ENCODE measurements at regions not wholly inside any gene's neighbourhood (a gene's known extent, or its start where the extent isn't known, plus 50 kb on each side); places are given as distances from the start of the nearest gene placed in this dataset.

DNA sequence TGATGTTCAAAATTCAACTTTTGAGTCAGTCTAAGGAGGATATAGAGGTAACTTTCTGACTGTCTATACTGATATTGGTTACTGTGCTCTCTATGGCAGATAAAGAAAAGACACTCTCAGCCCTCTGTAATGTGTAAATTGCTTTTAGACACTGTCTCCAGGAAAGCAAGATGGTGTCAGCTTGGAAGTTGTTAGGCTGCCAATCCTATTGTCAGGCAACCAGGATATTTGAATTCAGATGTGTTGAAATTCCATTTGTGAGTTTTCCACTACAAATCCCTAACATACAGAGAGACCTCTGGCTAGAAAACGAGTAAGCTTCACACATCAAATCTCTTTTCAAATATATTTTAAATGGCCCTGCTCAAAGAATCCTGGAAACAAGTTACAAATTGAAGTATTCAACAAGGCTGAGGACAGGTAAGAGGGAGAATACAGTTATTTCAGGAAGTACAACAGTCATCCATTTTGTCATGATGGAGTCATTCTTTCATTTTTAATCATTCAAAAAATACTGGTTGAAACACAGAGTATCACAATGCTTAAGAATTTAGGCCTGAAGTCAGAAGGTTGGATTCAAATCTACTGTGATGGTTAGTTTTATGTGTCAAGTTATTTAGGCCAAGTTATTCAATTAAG, 312.0 kb downstream of the OLFM4 start:
- Histone ChIP-seq H3K27me3 (replicated peaks; ENCODE audit: insufficient read depth) (no peaks in the 10 kb centered on the region), H3K4me3 (no peak overlapping the region), H3K4me1 (replicated peaks) (no peaks in the 10 kb centered on the region), H3K9me3 (no peaks in the 10 kb centered on the region), H3K36me3 (no peaks in the 10 kb centered on the region), H3K27ac (no peak overlapping the region)
- no peak for TF ChIP-seq POLR2AphosphoS5 (IDR thresholded peaks at IDR 0.05)
- TF ChIP-seq, protein P1, sequence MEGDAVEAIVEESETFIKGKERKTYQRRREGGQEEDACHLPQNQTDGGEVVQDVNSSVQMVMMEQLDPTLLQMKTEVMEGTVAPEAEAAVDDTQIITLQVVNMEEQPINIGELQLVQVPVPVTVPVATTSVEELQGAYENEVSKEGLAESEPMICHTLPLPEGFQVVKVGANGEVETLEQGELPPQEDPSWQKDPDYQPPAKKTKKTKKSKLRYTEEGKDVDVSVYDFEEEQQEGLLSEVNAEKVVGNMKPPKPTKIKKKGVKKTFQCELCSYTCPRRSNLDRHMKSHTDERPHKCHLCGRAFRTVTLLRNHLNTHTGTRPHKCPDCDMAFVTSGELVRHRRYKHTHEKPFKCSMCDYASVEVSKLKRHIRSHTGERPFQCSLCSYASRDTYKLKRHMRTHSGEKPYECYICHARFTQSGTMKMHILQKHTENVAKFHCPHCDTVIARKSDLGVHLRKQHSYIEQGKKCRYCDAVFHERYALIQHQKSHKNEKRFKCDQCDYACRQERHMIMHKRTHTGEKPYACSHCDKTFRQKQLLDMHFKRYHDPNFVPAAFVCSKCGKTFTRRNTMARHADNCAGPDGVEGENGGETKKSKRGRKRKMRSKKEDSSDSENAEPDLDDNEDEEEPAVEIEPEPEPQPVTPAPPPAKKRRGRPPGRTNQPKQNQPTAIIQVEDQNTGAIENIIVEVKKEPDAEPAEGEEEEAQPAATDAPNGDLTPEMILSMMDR (IDR thresholded peaks at IDR 0.05) = no peak
- 80% methylated on average over 1 of the region's 1 CpG for WGBS
- DNase-seq (ENCODE audit: low spot score) = no peak
- intact Hi-C loops (cut with DNase I) = no loop called here

DNA sequence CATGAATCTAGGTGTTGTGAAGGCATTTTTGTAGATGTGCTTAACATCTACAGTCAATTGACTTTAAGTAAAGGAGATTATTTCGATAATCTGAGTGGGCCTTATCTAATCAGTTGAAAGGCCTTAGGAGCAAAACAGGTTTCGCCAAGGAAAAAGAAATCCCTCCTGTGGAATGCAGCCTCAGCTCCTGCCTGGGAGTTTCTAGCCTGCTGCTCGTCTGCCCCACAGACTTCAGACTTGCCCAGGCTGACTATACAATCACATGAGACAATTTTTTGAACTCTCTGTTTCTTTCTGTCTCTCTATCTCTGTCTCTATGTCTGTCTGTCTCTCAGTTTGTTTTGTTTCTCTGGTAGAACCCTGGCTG, 312.5 kb downstream of the OLFM4 start:
- no peak for DNase-seq (ENCODE audit: low spot score)
- no peaks in the 10 kb centered on the region for H3K4me1 ChIP-seq (replicated peaks)
- no peaks in the 10 kb centered on the region for H3K36me3 ChIP-seq
- intact Hi-C loops (cut with DNase I) = no loop called here
- H3K4me3 ChIP-seq = no peak overlapping the region
- H3K27ac ChIP-seq = no peak overlapping the region
- H3K9me3 ChIP-seq = no peaks in the 10 kb centered on the region
- TF ChIP-seq, protein P1 (IDR thresholded peaks at IDR 0.05) = no peak
- TF ChIP-seq POLR2AphosphoS5 (IDR thresholded peaks at IDR 0.05) (no peak), POLR2A (IDR thresholded peaks at IDR 0.05) (no peak)
- 90% methylated on average over 3 of the region's 3 CpGs for WGBS
- H3K27me3 ChIP-seq (replicated peaks; ENCODE audit: insufficient read depth) = no peaks in the 10 kb centered on the region

DNA sequence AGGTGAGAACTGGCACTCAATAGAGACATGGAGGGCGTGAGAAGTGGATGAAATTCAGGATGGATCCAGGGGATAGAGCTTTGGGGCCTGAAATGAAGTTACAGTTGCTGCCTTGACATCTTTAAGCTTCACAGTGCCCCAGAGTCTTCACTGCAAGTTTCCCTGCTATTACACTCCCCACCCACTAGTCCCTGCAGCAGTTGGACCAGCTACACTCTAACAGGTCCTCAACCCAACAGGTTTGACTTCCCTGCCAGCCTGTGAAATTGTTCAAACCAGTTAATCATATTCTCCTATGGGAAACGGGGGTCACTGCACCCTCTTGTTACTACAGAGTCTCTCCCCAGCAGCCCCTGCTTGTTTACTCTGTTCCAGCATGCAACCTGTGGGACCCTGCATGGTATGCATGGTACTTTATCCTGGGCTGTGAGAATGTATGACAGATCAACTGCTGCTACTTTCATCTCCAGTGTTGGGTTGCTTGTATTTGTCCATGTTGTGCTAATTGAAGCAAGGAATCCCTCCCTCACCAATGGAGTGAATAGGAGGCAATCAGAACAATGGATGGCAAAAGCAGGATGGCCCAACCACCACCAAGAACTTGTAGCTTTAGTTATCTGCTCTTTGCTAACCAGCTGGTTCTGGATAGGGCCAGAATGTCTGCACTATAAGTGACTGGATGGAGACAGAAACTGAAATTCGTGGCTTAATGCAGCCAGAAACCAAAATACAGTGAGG, 314.2 kb downstream of the OLFM4 start:
- Histone ChIP-seq H3K4me3 (no peak overlapping the region), H3K9me3 (no peaks in the 10 kb centered on the region), H3K36me3 (no peaks in the 10 kb centered on the region), H3K27ac (no peak overlapping the region), H3K4me1 (replicated peaks) (no peaks in the 10 kb centered on the region), H3K27me3 (replicated peaks; ENCODE audit: insufficient read depth) (no peaks in the 10 kb centered on the region)
- TF ChIP-seq POLR2A (IDR thresholded peaks at IDR 0.05) (no peak), POLR2AphosphoS5 (IDR thresholded peaks at IDR 0.05) (no peak)
- TF ChIP-seq, protein P1 (IDR thresholded peaks at IDR 0.05) = no peak
- no peak for DNase-seq (ENCODE audit: low spot score)
- intact Hi-C loops (cut with DNase I) = no loop called here
- 68% methylated on average over 3 of the region's 3 CpGs for WGBS

DNA sequence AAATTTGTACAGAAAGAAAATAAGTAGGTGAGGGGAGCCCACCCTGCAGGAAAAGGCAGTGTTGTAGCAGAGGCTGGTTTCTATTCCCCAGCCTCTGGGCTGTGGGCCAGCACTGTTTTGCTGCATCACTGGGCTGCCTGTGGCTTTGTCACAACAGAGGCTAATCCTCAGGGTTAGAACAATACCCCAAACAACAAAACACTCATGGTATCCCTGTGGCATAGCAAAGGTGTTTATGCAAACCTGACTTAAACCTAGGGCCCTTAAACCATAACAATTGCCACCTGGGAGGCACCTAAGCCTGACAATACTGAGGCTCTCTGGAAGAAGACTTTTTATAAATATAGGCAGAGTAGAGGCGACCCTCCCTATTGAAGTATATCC, 314.7 kb downstream of the OLFM4 start:
- Histone ChIP-seq H3K36me3 (no peaks in the 10 kb centered on the region), H3K4me3 (no peak overlapping the region), H3K4me1 (replicated peaks) (no peaks in the 10 kb centered on the region), H3K27me3 (replicated peaks; ENCODE audit: insufficient read depth) (no peaks in the 10 kb centered on the region), H3K9me3 (no peaks in the 10 kb centered on the region), H3K27ac (no peak overlapping the region)
- no peak for DNase-seq (ENCODE audit: low spot score)
- 83% methylated on average over 1 of the region's 1 CpG for WGBS
- TF ChIP-seq, protein P1 (IDR thresholded peaks at IDR 0.05) = no peak
- TF ChIP-seq POLR2A (IDR thresholded peaks at IDR 0.05) (no peak), POLR2AphosphoS5 (IDR thresholded peaks at IDR 0.05) (no peak)
- intact Hi-C loops (cut with DNase I) = no loop called here

DNA sequence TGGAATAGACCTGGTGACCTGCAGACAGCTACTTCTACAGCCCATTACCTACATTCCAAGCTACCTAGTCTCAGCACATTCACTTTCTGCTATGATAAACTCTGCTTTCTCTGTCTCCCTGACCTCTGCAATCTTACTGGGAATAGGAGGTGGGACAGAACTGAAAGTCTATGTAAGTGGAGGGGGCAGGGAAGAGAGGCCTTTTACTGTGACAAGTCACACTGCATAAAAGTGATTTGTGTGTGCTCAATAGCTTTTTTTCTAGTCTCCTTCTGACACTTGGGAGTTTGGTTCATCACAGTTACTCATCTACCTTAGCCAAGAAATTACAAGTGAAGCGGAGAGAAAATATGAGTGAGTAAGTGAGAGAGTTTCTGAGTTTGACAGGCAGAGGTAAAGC, 322.4 kb downstream of the OLFM4 start:
- H3K27ac ChIP-seq = no peak overlapping the region
- H3K9me3 ChIP-seq = no peaks in the 10 kb centered on the region
- TF ChIP-seq POLR2AphosphoS5 (IDR thresholded peaks at IDR 0.05) = no peak
- TF ChIP-seq, protein P1 (IDR thresholded peaks at IDR 0.05) = no peak
- no peak for TF ChIP-seq POLR2A (IDR thresholded peaks at IDR 0.05)
- H3K4me3 ChIP-seq = no peak overlapping the region
- 46% methylated on average over 1 of the region's 1 CpG for WGBS
- no peaks in the 10 kb centered on the region for H3K27me3 ChIP-seq (replicated peaks; ENCODE audit: insufficient read depth)
- DNase-seq (ENCODE audit: low spot score) = no peak
- H3K4me1 ChIP-seq (replicated peaks) = no peaks in the 10 kb centered on the region
- intact Hi-C loops (cut with DNase I) = no loop called here
- no peaks in the 10 kb centered on the region for H3K36me3 ChIP-seq
